ENCODE measurements at regions not wholly inside any gene's neighbourhood (a gene's known extent, or its start where the extent isn't known, plus 50 kb on each side); places are given as distances from the start of the nearest gene placed in this dataset.

DNA sequence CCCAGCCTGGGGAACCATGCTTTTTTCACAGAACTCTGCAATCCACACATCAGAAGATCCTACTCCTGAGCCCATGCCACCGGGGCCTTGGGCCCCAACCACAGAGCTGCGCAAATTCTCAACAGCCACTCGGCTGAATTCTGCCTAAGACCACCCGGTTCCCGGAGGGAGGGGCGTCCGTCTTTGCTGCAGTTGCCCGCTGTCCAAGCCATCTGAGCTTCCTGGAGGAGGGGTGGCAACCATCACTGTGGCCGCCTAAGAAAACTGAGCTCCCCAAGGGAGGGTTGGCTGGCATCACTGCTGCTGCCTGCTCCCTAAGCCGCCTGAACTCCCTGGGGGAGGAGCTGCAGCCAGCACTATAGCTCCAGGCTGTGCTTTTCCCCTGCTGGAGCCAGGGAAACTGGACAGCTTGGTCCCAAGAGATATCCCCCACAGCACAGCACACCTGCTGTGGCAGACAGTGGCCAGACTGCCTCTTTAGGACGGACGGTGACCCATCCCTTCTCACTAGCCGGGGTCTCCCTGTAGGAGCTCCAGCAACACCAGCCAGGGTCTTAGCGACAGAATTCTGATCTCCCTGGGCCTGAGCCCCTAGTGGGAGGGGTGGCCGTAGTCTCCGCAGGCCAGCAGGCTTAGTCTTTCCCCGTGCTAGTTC is 1411.6 kb upstream of the CDH2 start:
- DNase-seq (ENCODE audit: low read depth): no peak

DNA sequence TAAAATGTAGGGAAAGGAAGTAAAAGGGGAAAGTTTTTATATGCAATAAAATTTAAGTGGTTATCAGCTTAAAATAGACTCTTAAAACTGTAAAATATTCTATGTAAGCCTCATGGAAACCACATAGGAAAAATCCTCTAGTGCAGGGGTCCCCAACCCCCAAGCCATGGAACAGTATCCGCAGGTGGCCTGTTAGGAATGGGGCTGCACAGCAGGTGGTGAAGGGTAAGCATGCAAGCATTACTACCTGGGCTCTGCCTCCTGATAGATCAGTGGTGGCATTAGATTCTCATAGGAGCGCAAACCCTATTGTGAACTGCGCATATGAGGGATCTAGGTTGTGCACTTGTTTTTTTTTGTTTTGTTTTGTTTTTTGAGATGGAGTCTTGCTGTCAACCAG is 1409.3 kb upstream of the CDH2 start:
- DNase-seq (ENCODE audit: low read depth): no peak

DNA sequence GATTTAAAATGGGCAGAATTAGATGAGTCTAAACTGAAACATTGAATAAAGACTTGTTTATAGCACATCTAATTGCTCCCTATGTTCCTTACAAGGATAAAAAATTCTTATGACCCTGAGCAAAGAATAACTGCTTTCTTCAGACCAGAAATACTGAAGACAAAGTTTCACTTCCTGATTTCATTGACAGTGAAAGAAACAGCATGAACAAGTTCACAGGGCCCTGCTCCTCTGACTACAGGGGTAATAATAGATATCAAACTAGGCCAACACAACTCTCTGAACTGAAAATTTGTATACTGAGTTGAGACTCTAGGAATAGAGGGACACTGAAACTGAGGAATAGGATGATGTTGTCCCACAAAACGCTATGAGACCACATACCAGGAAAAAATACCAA is 1383.3 kb upstream of the CDH2 start:
- DNase-seq (ENCODE audit: low read depth): no peak

DNA sequence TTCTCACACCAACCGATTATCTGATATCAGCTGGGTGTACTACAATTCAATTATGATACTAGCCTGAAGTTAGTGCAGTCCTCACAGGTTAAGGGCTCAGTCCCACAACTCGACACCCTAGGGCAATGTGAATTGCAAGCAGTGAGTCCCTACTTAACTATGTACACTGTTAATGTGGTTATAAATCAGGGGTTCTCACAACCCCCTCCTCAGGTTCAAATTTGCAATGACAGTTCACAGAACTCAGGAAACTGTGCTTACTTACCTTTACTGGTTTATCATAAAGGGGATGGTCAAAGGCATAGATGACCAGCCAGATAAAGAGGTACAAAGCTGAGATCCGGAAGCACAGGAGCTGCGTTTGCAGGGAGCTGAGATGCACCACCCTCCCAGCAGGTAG is 1379.1 kb upstream of the CDH2 start:
- DNase-seq (ENCODE audit: low read depth): no peak

DNA sequence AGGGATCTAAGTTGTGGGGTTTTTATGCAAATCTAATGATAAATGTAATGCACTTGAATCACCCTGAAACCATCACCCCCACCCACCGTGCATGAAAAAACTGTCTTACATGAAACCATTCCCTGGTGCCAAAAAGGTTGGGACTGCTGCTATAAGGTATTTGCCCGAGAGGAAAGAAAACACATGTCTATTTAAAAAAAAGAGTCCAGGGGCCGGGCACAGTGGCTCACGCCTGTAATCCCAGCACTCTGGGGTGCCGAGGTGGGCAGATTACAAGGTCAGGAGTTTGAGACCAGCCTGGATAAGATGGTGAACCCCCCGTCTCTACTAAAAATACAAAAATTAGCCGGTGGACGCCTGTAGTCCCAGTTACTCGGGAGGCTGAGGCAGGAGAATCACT is 1372.8 kb upstream of the CDH2 start:
- DNase-seq (ENCODE audit: low read depth): no peak

DNA sequence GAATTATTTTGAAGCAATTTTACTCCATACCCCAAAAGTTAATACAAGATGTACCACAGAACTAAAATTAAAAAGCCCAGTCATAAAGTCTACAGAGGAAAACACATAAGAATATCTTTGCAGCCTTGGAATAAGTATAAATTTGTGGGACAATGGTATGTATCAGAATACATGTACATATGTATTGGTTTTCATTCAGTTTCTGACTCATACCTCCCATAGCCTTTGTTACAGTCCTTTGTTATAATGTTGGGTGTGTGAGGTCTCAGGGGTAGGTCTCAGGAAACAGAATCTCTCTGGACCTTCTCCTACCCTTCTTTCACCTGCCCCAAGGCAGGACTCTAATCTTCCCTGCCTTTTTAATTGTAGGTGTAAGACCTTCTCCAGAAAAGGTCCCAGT is 1370.7 kb upstream of the CDH2 start:
- DNase-seq (ENCODE audit: low read depth): no peak

DNA sequence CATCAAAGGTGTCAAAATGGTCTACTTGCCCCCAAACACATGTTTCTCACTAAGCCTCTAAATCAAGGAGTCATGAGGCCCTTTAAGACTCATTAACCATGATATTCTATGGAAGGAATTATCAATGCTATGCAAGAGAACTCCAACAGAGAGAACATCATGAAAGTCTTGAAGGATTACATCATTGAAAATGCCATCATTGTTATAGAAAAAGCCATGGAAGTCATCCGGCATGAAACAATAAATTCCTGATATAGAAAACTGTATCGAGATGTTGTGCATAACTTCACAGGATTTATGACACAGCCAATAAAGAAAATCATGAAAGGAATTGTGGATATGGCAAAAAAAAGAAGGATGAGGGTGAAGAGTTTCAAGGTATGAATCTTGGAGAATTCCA is 1363.6 kb upstream of the CDH2 start:
- no peak for DNase-seq (ENCODE audit: low read depth)

DNA sequence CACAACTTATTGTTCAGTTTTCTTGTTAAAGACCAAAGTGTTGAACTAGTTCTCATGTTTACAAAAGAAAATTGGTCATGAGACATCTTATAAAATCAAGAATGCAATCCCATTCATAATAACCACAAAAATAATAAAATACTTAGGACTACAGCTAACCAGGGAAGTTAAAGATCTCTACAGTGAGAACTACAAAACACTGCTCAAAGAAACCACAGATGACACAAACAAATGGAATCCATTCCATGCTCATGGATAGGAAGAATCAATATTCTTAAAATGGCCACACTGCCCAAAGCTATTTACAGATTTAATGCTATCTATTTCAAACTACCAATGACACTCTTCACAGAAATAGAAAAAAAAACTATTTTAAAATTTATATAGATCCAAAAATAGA is 1354.8 kb upstream of the CDH2 start:
- no peak for DNase-seq (ENCODE audit: low read depth)

DNA sequence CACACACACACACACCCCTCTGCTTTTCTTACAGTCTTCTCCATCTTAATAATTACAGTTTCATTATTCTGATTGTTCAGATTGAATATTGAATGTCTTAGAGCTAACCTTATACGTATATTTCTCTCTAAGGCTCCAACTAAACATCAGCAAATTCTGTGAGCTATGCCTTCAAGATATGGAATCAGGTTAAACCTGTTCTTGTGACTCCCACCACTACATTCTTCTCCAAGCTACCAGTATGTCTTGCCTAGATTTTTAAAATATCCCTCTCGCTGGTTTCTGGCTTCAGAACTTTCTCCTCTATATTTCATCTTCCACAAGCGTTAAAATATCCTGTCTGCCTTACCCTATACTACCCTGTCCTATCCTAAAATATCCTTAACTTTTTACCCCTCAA is 1346.4 kb upstream of the CDH2 start:
- DNase-seq (ENCODE audit: low read depth): no peak

DNA sequence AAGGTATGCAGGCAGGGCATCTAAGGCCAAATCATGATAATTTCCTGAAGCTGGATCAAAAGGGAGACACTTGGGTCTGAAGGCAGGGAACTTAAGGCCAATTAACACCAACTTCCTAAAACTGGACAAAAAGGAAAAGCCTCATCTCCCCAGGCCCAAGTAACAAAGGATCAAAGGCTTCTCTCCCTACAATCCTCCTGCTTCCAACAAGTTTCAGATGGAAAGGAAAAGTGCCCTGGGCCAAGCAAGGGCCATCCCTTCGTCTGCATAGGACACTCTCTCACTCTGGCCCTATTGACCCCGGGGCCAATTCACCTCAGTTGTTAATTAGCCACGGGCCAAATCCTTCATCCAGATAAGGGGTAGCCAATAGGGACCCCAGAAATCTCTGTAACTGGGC is 1335.8 kb upstream of the CDH2 start:
- no peak for DNase-seq (ENCODE audit: low read depth)

DNA sequence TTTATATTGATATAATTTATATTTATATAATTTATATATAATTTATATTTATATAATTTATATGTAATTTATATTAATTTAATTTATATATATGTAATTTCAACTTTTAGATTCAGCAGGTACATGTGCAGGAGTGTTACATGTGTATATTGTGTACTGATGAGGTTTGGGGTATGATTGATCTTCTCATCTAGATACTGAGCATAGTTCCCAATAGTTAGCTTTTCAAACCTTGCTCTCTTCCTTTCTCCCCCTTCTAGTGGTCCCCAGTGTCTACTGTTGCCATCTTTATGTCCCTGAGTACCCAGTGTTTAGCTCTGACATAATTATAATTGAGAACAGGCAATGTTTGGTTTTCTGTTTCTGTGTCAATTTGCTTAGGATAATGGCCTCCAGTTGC is 1335.3 kb upstream of the CDH2 start:
- no peak for DNase-seq (ENCODE audit: low read depth)

DNA sequence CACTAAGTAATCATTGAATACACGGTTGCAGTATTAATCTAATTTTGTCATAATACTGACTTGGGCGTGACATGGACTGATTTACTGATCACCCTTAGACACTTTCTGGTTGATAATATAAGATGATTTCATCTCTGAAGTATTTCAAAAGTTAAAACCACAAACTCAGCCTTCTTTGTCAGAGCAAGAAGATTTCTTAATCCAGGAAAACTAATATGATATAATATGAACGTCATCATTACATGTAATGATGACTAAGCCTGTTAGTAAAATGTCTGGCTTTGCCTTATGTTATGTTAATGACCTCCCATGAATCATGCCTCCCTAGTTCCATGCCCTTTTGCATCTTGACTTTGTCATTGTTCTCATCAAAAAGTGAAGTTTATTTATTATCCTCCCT is 1325.0 kb upstream of the CDH2 start:
- peak; percentile 90 for DNase-seq (ENCODE audit: low read depth)

DNA sequence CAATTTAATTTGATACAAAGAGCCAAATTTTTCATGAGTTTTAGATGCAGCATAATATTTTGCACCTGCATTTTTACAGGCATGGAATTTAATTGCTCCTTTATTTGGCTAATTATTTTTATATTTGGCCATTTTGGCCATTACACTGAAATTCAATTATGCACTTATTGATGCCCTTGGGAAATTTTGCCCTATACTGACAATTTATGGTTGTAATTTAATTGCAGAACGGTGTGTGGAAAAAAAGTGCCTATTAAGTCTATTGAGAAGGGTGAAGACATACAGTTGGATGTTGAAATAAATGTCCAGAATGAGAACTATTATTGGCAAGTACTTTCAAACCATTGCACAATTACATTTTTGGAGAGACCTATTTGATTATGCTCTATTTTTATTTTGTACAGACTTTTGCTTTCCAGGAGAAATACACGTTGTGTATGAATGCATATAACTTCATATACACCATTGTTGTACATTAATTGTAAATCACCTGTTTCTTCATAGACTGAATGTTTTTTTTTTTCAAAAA is 1319.3 kb upstream of the CDH2 start:
- DNase-seq (ENCODE audit: low read depth): no peak

DNA sequence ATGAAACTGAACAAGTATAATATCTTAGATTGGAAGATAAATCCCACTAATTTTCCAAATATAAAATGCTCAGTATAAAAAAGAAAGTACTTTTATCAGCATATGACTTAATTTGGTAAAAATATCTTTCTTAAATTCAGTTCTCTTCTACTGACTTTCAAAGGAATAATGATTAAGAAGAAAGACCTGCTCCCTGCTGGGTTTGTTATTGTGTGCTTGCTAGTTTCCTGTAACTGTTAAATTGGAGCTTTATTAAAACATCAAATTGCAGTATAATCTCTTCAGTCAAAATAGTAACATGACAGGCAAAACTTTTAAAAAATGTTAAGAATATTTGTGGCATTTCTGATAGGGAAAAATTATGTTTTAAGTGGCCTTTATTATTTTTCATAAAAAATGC is 1317.4 kb upstream of the CDH2 start:
- DNase-seq (ENCODE audit: low read depth): no peak

DNA sequence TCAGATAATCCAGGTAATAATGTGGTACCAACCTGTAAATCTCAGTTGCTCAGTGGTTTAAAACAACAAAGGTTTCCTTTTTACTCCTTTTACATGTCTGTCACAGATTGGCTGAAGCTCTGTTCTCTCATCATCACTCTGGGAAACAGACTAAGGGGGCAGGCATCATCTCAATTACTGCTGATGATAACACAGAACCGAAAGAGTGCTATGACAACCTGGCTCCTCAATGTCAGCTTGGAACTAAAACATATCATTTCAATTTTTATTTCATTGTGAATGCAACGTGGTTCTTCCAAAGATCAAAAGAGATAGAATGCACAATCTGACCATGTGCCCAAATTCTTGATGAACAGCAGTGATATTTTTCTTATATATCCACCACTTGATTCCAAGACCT is 1315.0 kb upstream of the CDH2 start:
- no peak for DNase-seq (ENCODE audit: low read depth)

DNA sequence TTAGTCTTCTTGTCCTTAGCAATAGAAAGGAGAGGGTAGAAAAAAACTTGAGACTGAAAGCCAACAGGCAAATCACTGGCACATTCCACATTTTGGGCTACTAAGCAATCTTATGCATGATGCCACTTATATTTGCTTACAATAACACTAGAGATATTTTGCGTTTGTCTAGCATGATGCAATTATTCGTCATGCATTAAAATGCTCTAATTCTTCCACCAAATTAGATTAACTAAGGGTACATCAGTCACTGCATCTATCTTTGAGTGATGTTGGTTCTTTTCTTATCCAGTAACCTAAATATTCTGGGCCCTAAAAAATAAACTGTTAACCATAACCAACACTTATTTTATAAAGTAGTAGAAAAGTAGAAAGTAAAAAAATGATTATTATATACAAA is 1311.7 kb upstream of the CDH2 start:
- no peak for DNase-seq (ENCODE audit: low read depth)

DNA sequence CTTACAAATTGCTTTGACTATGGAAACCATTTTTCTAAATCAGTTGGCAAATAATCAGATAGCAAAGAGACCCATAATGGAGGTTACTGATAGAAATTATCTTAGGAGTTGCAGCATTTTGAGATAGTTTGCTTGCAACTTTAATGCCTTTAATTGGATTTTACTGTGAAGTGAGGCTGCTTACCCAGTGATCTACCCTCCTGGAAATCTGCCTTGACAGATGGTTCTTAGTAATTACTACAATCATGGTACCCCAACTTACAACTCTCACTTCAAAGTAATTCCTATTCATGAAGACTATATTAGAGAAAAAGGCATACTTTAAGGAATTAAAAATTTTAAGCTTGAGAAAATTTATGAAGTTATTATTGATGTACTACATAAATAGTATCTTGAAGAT is 1288.6 kb upstream of the CDH2 start:
- no peak for DNase-seq (ENCODE audit: low read depth)

DNA sequence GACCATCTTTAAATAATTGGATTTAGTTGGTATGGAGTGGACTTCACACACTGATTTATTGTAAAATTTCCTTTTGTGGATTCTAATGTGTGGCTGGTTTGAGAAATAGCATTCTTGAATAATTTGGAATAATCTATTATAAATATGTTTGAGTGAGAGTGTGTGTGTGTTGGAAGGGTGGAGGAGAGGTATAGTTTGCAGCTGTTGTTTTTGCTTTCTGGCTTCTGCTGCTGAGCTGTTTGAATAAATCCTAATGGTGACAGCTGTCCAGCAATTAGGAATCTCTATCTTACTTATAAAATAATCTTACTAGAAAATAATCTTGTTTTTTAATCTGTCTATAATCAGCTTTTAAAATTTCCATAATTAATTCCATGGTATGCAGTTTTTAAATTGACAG is 1283.0 kb upstream of the CDH2 start:
- no peak for DNase-seq (ENCODE audit: low read depth)

DNA sequence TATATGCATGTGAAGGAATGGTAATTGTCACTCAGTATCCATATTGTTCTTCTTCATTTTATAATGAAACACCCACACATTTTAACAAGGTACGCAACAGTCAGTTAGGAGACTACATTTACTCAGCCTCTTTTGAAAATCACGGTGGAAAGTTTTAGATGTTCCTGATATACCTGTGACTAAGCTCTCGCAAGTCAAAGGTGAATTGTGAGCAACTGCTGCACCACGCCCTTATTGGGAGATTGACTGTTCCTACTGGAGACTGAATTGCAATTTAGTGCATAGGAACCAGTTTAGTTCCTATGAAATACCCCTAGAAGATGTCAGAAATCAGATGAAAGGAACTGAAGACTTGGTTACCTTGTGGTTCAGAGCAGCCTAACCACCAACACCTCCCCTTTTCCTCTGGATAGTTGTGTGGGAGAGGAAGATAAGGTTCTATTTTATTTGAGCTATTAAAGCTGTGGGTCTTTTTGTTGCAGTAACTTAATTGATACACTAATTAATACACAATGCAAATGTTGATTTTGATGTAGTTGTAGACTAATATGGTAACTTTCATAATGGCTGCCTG is 1280.5 kb upstream of the CDH2 start:
- DNase-seq (ENCODE audit: low read depth): no peak

DNA sequence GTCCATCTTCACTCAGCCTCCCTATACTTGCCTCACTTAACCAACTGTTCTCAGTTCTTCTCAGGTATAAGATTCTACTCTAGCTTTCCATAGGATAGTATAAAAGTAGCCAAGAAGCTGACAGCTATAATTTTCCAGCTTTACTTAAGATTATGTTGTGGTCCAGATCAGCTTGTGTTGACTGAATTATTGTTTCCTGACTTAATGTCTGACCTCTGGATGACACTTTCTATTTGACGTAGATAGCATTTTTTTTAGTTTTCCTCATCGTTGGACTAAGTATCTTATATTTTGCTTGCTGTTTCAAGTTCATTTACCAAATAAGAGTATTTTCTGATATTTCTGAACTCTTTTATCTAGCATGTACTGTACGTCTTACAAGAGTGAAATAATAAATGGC is 1272.5 kb upstream of the CDH2 start:
- no peak for DNase-seq (ENCODE audit: low read depth)

DNA sequence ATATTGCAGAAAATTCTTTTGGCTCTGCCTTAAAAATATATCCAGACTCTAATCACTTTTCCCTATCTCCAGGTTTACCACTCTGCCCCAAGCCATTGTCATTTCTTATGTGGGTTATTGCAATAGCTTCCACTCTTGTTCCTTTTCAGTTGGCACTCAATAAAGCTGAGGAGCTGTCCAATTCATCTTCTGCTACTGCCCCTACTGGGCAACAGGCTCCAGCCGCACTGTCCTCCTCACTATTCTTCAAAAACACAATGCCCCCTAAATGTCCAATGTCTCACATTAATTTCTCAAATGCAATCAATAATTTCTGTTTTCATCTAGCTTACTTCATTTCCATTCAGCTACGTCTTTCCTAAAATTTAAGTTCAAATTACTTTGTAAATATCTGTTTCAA is 1262.5 kb upstream of the CDH2 start:
- no peak for DNase-seq (ENCODE audit: low read depth)

DNA sequence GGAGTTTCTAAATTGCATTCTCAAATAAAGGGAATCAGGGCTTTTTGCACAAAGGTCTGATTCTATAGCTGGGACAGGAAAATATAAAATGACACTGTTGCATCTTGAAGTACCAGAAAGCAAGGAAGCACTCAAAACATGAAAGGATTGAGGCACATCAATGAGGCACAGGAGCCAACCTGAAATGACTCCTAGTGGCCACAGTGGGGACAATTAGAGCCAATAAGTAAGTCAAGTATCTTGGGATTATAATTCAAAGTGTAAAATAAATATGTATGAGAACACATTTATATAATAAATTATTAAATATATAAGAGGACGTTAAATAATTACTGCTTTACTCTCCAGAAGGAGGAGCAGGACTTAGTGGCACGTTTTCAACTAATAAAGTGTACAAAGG is 1259.5 kb upstream of the CDH2 start:
- no peak for DNase-seq (ENCODE audit: low read depth)

DNA sequence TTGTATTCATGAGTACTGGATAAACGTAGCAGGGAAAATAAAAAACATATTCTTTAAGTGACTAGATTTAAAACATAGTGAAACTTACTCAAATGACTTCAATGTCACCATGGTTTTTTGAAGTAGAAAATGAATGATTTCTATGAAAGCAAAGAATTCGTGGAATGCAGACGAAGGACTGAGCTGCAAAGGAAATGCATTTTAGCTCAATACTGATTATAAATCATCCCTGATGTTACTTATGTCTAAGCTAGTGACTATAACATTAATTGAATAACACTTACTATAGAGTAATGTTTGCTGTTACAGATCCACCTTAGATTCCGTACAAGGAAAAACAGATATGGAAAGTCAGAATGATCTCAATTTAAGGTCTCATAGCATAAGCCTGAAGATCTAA is 1257.7 kb upstream of the CDH2 start:
- no peak for DNase-seq (ENCODE audit: low read depth)

DNA sequence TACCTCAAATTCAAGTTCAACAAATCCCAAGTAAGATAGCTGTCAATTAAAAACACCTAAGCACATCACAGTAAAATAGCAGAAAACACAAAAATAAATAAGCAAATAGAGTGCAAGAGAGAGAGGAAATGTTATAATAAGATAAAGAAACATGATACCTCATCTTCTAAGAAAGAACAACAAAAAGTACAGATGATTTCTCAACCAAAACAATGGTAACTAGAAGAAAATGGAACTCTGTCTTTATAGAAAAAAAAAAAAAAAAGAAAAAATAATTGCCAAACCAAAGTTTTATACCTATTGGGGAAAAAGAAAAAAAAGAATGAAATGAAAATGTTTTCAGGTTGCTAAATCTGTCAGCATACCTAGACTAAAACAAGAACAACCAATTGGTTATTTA is 1253.5 kb upstream of the CDH2 start:
- DNase-seq (ENCODE audit: low read depth): no peak
